AG09309 (cell line): ENCODE measurements at regions not wholly inside any gene's neighbourhood (a gene's known extent, or its start where the extent isn't known, plus 50 kb on each side); places are given as distances from the start of the nearest gene placed in this dataset.

Source experiments
- DNase-seq: peaks from one replicate; pipeline ENCODE4 v3.0.0-alpha.2; 2010; ENCODE audit warnings: low read depth
- H3K4me3 ChIP-seq: 2 replicates; pipeline ENCODE4 v1.5.1; 2011; ENCODE audit warnings: mild to moderate bottlenecking, low read depth, low read length, moderate library complexity; ENCODE audit not compliant: control insufficient read depth
- TF ChIP-seq, protein P1 (sequence below): IDR thresholded peaks from 2 replicates; pipeline ENCODE4 v1.5.1; 2011; ENCODE audit warnings: mild to moderate bottlenecking, low read depth, low read length, inconsistent platforms; ENCODE audit not compliant: insufficient read depth, control insufficient read depth; ENCODE audit errors: missing control alignments

- peak overlapping the region; percentile 9 for H3K4me3 ChIP-seq
- no peak for DNase-seq
- TF ChIP-seq, protein P1, sequence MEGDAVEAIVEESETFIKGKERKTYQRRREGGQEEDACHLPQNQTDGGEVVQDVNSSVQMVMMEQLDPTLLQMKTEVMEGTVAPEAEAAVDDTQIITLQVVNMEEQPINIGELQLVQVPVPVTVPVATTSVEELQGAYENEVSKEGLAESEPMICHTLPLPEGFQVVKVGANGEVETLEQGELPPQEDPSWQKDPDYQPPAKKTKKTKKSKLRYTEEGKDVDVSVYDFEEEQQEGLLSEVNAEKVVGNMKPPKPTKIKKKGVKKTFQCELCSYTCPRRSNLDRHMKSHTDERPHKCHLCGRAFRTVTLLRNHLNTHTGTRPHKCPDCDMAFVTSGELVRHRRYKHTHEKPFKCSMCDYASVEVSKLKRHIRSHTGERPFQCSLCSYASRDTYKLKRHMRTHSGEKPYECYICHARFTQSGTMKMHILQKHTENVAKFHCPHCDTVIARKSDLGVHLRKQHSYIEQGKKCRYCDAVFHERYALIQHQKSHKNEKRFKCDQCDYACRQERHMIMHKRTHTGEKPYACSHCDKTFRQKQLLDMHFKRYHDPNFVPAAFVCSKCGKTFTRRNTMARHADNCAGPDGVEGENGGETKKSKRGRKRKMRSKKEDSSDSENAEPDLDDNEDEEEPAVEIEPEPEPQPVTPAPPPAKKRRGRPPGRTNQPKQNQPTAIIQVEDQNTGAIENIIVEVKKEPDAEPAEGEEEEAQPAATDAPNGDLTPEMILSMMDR: peak; percentile 76
These were observed 57.4 kb downstream of the OLIG1 start for GRCh38 chr21:33127154-33127867.

- H3K4me3 ChIP-seq: no peak overlapping the region
- TF ChIP-seq, protein P1: no peak
- no peak for DNase-seq
These were observed 57.9 kb downstream of the OLIG1 start for GRCh38 chr21:33127868-33128242.

- DNase-seq: no peak
- no peak overlapping the region for H3K4me3 ChIP-seq
- TF ChIP-seq, protein P1: no peak
These were observed 58.6 kb downstream of the OLIG1 start for GRCh38 chr21:33128538-33128937.

- no peak overlapping the region for H3K4me3 ChIP-seq
- DNase-seq: no peak
- TF ChIP-seq, protein P1: no peak
These were observed 62.1 kb downstream of the OLIG1 start for GRCh38 chr21:33132054-33132453.

DNA sequence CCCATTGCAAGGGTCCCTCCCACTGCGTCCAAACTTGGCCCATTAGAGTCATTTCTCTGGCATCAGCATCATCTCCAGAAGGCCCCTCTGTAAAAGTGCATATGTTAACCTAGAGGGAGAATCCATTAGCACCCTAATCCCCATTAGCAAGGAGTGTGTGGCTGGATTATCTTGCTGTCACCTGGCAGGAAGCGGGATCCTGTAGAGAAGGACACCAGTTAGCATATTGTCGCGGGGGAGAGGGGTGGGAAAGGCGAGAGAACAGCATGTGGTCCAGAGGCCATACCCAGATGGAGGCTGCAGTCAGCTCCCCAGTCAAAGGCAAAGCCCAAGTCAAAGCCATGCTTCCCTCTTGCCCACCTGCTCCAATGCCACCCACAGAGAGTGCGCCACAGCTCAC lies 64.0 kb downstream of the OLIG1 start:
- H3K4me3 ChIP-seq: no peak overlapping the region
- DNase-seq: no peak
- TF ChIP-seq, protein P1: no peak

- TF ChIP-seq, protein P1: no peak
- DNase-seq: no peak
- H3K4me3 ChIP-seq: no peak overlapping the region
These were observed 66.0 kb downstream of the OLIG1 start for GRCh38 chr21:33135925-33136324.
